BJ (cell line): ENCODE measurements at regions not wholly inside any gene's neighbourhood (a gene's known extent, or its start where the extent isn't known, plus 50 kb on each side); places are given as distances from the start of the nearest gene placed in this dataset.

Experiments
- CTCF ChIA-PET: fragments of 350-600 bp; formaldehyde crosslinking; extraction: SDS; loops from one replicate; lab custom pipeline; 2021; ENCODE audit warnings: antibody characterized with exemption, inconsistent platforms; lab: Yijun Ruan, JAX
- POLR2A ChIA-PET: fragments of 300-600 bp; sonication (Branson Sonifier 250); formaldehyde crosslinking; extraction: SDS; loops from one replicate; lab custom pipeline; 2021; ENCODE audit warnings: antibody characterized with exemption; lab: Charles Lee
- DNase-seq: peaks from one replicate; pipeline ENCODE4 v3.0.0-alpha.2; 2011; ENCODE audit warnings: low read depth
- H3K27me3 ChIP-seq: 2 replicates; pipeline ENCODE4 v1.6.0; 2011; ENCODE audit warnings: low read length; ENCODE audit not compliant: control insufficient read depth, insufficient read depth
- H3K36me3 ChIP-seq: 2 replicates; pipeline ENCODE4 v1.5.1; 2011; ENCODE audit warnings: low read length; ENCODE audit not compliant: control insufficient read depth, insufficient read depth
- H3K4me3 ChIP-seq: 2 replicates; pipeline ENCODE4 v1.5.1; 2011; ENCODE audit warnings: low read depth, mild to moderate bottlenecking, control low read depth, low read length
- CTCF ChIP-seq: IDR thresholded peaks from 2 replicates; pipeline ENCODE4 v1.5.1; 2011; ENCODE audit warnings: low read depth, mild to moderate bottlenecking, control low read depth, inconsistent platforms, low read length, moderate library complexity; ENCODE audit not compliant: insufficient read depth

GRCh38 chr5:5764246-5764645, 341.8 kb downstream of the ICE1 start:
- no peak for TF ChIP-seq CTCF
- no peak for DNase-seq
- Histone ChIP-seq H3K36me3 (no peaks in the 10 kb centered on the region), H3K4me3 (no peak overlapping the region), H3K27me3 (no peaks in the 10 kb centered on the region)
- ChIA-PET CTCF (interaction anchor here (0.7 kb wide), 1 partner anchor 18 kb away, joined by 3 read pairs; no protein-coding TSS in a partner anchor), POLR2A (no interaction called here)

- ChIA-PET POLR2A (no interaction called here), CTCF (no interaction called here)
- Histone ChIP-seq H3K36me3 (no peaks in the 10 kb centered on the region), H3K4me3 (no peak overlapping the region), H3K27me3 (no peaks in the 10 kb centered on the region)
- DNase-seq, result no peak
- no peak for TF ChIP-seq CTCF
Measured at GRCh38 chr5:5756762-5757161, 334.3 kb downstream of the ICE1 start.

- Histone ChIP-seq H3K36me3 (no peaks in the 10 kb centered on the region), H3K4me3 (no peak overlapping the region), H3K27me3 (no peaks in the 10 kb centered on the region)
- no peak for TF ChIP-seq CTCF
- ChIA-PET POLR2A (no interaction called here), CTCF (no interaction called here)
- no peak for DNase-seq
Measured at GRCh38 chr5:5755888-5756287, 333.4 kb downstream of the ICE1 start.

GRCh38 chr5:5752844-5753243, 330.4 kb downstream of the ICE1 start:
- DNase-seq, result no peak
- CTCF ChIA-PET, result no interaction called here
- Histone ChIP-seq H3K36me3 (no peaks in the 10 kb centered on the region), H3K27me3 (no peaks in the 10 kb centered on the region), H3K4me3 (no peak overlapping the region)
- no peak for TF ChIP-seq CTCF
- POLR2A ChIA-PET, result no interaction called here

GRCh38 chr5:5751987-5752386, 329.5 kb downstream of the ICE1 start:
- ChIA-PET CTCF (no interaction called here), POLR2A (no interaction called here)
- H3K27me3 ChIP-seq, result no peaks in the 10 kb centered on the region
- no peak for TF ChIP-seq CTCF
- H3K36me3 ChIP-seq, result no peaks in the 10 kb centered on the region
- DNase-seq, result no peak
- H3K4me3 ChIP-seq, result no peak overlapping the region
